HEK293 (cell line): ENCODE measurements at regions not wholly inside any gene's neighbourhood (a gene's known extent, or its start where the extent isn't known, plus 50 kb on each side); places are given as distances from the start of the nearest gene placed in this dataset.

Source experiments
- CTCF ChIA-PET: fragments of 350-600 bp; formaldehyde crosslinking; extraction: SDS; loops from one replicate; lab custom pipeline; 2021; ENCODE audit warnings: antibody characterized with exemption; lab: Yijun Ruan, JAX
- POLR2A ChIA-PET: fragments of 300-600 bp; formaldehyde crosslinking; extraction: SDS; loops from one replicate; lab custom pipeline; 2020; ENCODE audit warnings: antibody characterized with exemption, inconsistent platforms; lab: Yijun Ruan, JAX
- H3K27ac ChIP-seq: fragments of 200-500 bp; sonication (Bioruptor generic); 2 replicates; pipeline ENCODE4 v1.5.1; 2014; ENCODE audit warnings: low read depth, low read length, control low read depth, inconsistent platforms; ENCODE audit errors: extremely low read depth
- H3K36me3 ChIP-seq, 2 experiments: fragments of 200-500 bp in 1 of 2; sonication (Bioruptor generic) in 1 of 2; 1 replicate in 1 of 2; 2 replicates in 1 of 2; pipeline ENCODE4 v1.5.1; 2014 to 2017; ENCODE audit warnings: inconsistent platforms in 2 of 2, low read length in 2 of 2; ENCODE audit not compliant: control insufficient read depth in 2 of 2, insufficient read depth in 1 of 2
- H3K4me1 ChIP-seq: fragments of 200-500 bp; sonication (Bioruptor generic); 2 replicates; pipeline ENCODE4 v1.5.1; 2014; ENCODE audit warnings: mild to moderate bottlenecking, low read length, inconsistent platforms; ENCODE audit not compliant: control insufficient read depth, insufficient read depth
- H3K4me3 ChIP-seq: 2 replicates; pipeline ENCODE4 v1.5.1; 2011; ENCODE audit warnings: low read depth, mild to moderate bottlenecking, control low read depth, low read length, moderate library complexity
- H3K9me3 ChIP-seq: fragments of 200-500 bp; sonication (Bioruptor generic); 2 replicates; pipeline ENCODE4 v1.5.1; 2014; ENCODE audit warnings: low read depth, low read length, inconsistent platforms; ENCODE audit not compliant: control insufficient read depth, insufficient read depth
- AEBP2 ChIP-seq: fragments of 450-650 bp; formaldehyde crosslinking; IDR thresholded peaks from 2 replicates; pipeline ENCODE4 v1.5.1; 2016; ENCODE audit warnings: missing biosample characterization, missing genetic modification characterization, borderline replicate concordance
- KLF16 ChIP-seq: fragments of 450-650 bp; formaldehyde crosslinking; IDR thresholded peaks from 2 replicates; pipeline ENCODE4 v1.5.1; 2017; ENCODE audit warnings: missing biosample characterization, missing genetic modification characterization
- MYNN ChIP-seq: fragments of 450-650 bp; formaldehyde crosslinking; IDR thresholded peaks from 2 replicates; pipeline ENCODE4 v1.5.1; 2016; ENCODE audit warnings: missing biosample characterization, missing genetic modification characterization, borderline replicate concordance
- SP2 ChIP-seq: fragments of 450-650 bp; formaldehyde crosslinking; IDR thresholded peaks from 2 replicates; pipeline ENCODE4 v1.5.1; 2016; ENCODE audit warnings: missing biosample characterization, missing genetic modification characterization
- YY2 ChIP-seq: fragments of 450-650 bp; formaldehyde crosslinking; IDR thresholded peaks from 2 replicates; pipeline ENCODE4 v1.5.1; 2016; ENCODE audit warnings: missing biosample characterization, missing genetic modification characterization
- ZBTB1 ChIP-seq: fragments of 450-650 bp; formaldehyde crosslinking; IDR thresholded peaks from 2 replicates; pipeline ENCODE4 v1.5.1; 2016; ENCODE audit warnings: missing biosample characterization, missing genetic modification characterization
- ZBTB26 ChIP-seq: fragments of 450-650 bp; formaldehyde crosslinking; optimal IDR thresholded peaks from 2 replicates; pipeline ENCODE3; 2016; ENCODE audit warnings: missing biosample characterization, mild to moderate bottlenecking, missing genetic modification characterization
- ZNF132 ChIP-seq: fragments of 450-650 bp; formaldehyde crosslinking; IDR thresholded peaks from 2 replicates; pipeline ENCODE4 v1.5.1; 2017; ENCODE audit warnings: missing biosample characterization, missing genetic modification characterization, borderline replicate concordance
- ZNF155 ChIP-seq: fragments of 450-650 bp; formaldehyde crosslinking; IDR thresholded peaks from 2 replicates; pipeline ENCODE4 v1.5.1; 2016; ENCODE audit warnings: missing biosample characterization, missing genetic modification characterization
- ZNF184 ChIP-seq: fragments of 450-650 bp; IDR thresholded peaks from 2 replicates; pipeline ENCODE4 v1.5.1; 2018; ENCODE audit warnings: missing biosample characterization, mild to moderate bottlenecking, missing genetic modification characterization
- ZNF292 ChIP-seq: fragments of 450-650 bp; formaldehyde crosslinking; IDR thresholded peaks from 2 replicates; pipeline ENCODE4 v1.5.1; 2016; ENCODE audit warnings: low read depth, missing biosample characterization, missing genetic modification characterization, borderline replicate concordance
- ZNF335 ChIP-seq: fragments of 450-650 bp; formaldehyde crosslinking; conservative IDR thresholded peaks from 2 replicates; pipeline ENCODE4 v1.5.1; 2016; ENCODE audit warnings: missing biosample characterization, missing genetic modification characterization
- ZNF350 ChIP-seq: fragments of 450-650 bp; formaldehyde crosslinking; IDR thresholded peaks from 2 replicates; pipeline ENCODE4 v1.5.0; 2017; ENCODE audit warnings: missing biosample characterization, mild to moderate bottlenecking, missing genetic modification characterization
- ZNF391 ChIP-seq: fragments of 450-650 bp; formaldehyde crosslinking; IDR thresholded peaks from 2 replicates; pipeline ENCODE4 v1.5.1; 2016; ENCODE audit warnings: low read depth, missing biosample characterization, missing genetic modification characterization, borderline replicate concordance
- ZNF433 ChIP-seq: fragments of 450-650 bp; formaldehyde crosslinking; IDR thresholded peaks from 2 replicates; pipeline ENCODE4 v1.5.1; 2016; ENCODE audit warnings: missing biosample characterization, missing genetic modification characterization, low read depth
- ZNF529 ChIP-seq: fragments of 450-650 bp; formaldehyde crosslinking; IDR thresholded peaks from 2 replicates; pipeline ENCODE4 v1.5.1; 2017; ENCODE audit warnings: missing genetic modification characterization, missing biosample characterization; ENCODE audit not compliant: insufficient replicate concordance
- ZNF639 ChIP-seq: fragments of 450-650 bp; formaldehyde crosslinking; IDR thresholded peaks from 2 replicates; pipeline ENCODE4 v1.5.1; 2016; ENCODE audit warnings: missing biosample characterization, missing genetic modification characterization
- ZNF645 ChIP-seq: fragments of 450-650 bp; formaldehyde crosslinking; IDR thresholded peaks from 2 replicates; pipeline ENCODE4; 2016; ENCODE audit warnings: missing biosample characterization, missing genetic modification characterization
- ZNF785 ChIP-seq: fragments of 450-650 bp; formaldehyde crosslinking; IDR thresholded peaks from 2 replicates; pipeline ENCODE4 v1.5.1; 2016; ENCODE audit warnings: missing biosample characterization, missing genetic modification characterization
- ZNF843 ChIP-seq: fragments of 450-650 bp; formaldehyde crosslinking; IDR thresholded peaks from 2 replicates; pipeline ENCODE4 v1.5.1; 2016; ENCODE audit warnings: missing biosample characterization, missing genetic modification characterization
- TF ChIP-seq, protein P1 (sequence below): fragments of 450-650 bp; formaldehyde crosslinking; IDR thresholded peaks from 2 replicates; pipeline ENCODE4 v1.5.1; 2016; ENCODE audit warnings: missing biosample characterization, missing genetic modification characterization
- TF ChIP-seq, protein P2 (sequence below): fragments of 450-650 bp; formaldehyde crosslinking; IDR thresholded peaks from 2 replicates; pipeline ENCODE4 v1.5.1; 2016; ENCODE audit warnings: missing biosample characterization, missing genetic modification characterization

- ChIA-PET CTCF (no interaction called here), POLR2A (no interaction called here)
- no peaks in the 10 kb centered on the region for H3K36me3 ChIP-seq
- no peaks in the 10 kb centered on the region for H3K9me3 ChIP-seq
- H3K4me1 ChIP-seq: no peaks in the 10 kb centered on the region
- H3K4me3 ChIP-seq: no peak overlapping the region
- TF ChIP-seq SP2 (tag by site-specific recombination) (no peak), ZNF639 (tag by site-specific recombination) (no peak), MYNN (tag by site-specific recombination) (no peak), ZNF292 (tag by site-specific recombination) (no peak), KLF16 (tag by site-specific recombination) (no peak), ZNF184 (tag by site-specific recombination) (no peak), ZNF529 (no peak), ZNF645 (tag by site-specific recombination) (no peak), ZNF155 (tag by site-specific recombination) (no peak), YY2 (tag by site-specific recombination) (no peak), ZNF132 (tag by site-specific recombination) (no peak), ZNF785 (tag by site-specific recombination) (no peak), AEBP2 (tag by site-specific recombination) (no peak), ZNF433 (tag by site-specific recombination) (no peak), ZBTB1 (tag by site-specific recombination) (no peak), ZNF391 (tag by site-specific recombination) (no peak), ZNF843 (tag by site-specific recombination) (no peak)
- TF ChIP-seq, protein P1, sequence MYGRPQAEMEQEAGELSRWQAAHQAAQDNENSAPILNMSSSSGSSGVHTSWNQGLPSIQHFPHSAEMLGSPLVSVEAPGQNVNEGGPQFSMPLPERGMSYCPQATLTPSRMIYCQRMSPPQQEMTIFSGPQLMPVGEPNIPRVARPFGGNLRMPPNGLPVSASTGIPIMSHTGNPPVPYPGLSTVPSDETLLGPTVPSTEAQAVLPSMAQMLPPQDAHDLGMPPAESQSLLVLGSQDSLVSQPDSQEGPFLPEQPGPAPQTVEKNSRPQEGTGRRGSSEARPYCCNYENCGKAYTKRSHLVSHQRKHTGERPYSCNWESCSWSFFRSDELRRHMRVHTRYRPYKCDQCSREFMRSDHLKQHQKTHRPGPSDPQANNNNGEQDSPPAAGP: no peak
- H3K27ac ChIP-seq: no peak overlapping the region
Observed at GRCh38 chr7:131911112-131911511, 354.7 kb upstream of the PODXL start.

GRCh38 chr7:131909151-131909768, 352.8 kb upstream of the PODXL start:
- Histone ChIP-seq H3K4me1 (no peaks in the 10 kb centered on the region), H3K9me3 (no peaks in the 10 kb centered on the region), H3K4me3 (peak overlapping the region; percentile 8), H3K36me3 (no peaks in the 10 kb centered on the region), H3K27ac (no peak overlapping the region; the same call in 1 of the 2 replicates)
- ChIA-PET POLR2A (interaction anchor here (1.6 kb wide), 1 partner anchor 12 kb away, joined by 3 read pairs; no protein-coding TSS in a partner anchor), CTCF (interaction anchor here (1.2 to 2.8 kb wide), 3 partner anchors 12 to 353 kb away, joined by 3 to 10 read pairs (median 4); no protein-coding TSS in a partner anchor)
- TF ChIP-seq, protein P2, sequence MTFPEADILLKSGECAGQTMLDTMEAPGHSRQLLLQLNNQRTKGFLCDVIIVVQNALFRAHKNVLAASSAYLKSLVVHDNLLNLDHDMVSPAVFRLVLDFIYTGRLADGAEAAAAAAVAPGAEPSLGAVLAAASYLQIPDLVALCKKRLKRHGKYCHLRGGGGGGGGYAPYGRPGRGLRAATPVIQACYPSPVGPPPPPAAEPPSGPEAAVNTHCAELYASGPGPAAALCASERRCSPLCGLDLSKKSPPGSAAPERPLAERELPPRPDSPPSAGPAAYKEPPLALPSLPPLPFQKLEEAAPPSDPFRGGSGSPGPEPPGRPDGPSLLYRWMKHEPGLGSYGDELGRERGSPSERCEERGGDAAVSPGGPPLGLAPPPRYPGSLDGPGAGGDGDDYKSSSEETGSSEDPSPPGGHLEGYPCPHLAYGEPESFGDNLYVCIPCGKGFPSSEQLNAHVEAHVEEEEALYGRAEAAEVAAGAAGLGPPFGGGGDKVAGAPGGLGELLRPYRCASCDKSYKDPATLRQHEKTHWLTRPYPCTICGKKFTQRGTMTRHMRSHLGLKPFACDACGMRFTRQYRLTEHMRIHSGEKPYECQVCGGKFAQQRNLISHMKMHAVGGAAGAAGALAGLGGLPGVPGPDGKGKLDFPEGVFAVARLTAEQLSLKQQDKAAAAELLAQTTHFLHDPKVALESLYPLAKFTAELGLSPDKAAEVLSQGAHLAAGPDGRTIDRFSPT: no peak
- TF ChIP-seq ZBTB26 (tag by site-specific recombination): peak; percentile 15
- no peak for TF ChIP-seq ZNF350 (tag by site-specific recombination)
- peak; percentile 21; the same call in 1 of the 2 replicates for TF ChIP-seq ZNF335 (tag by site-specific recombination)
